TTC549 (cell line): ENCODE measurements at regions not wholly inside any gene's neighbourhood (a gene's known extent, or its start where the extent isn't known, plus 50 kb on each side); places are given as distances from the start of the nearest gene placed in this dataset.
"Not testable (repeated sequence)": the region's sequence is repeated elsewhere in the genome, so short reads cannot be mapped to it uniquely, and the experiment has no call there.

Experiments
- FAIRE-seq: peaks from 2 replicates; lab custom pipeline; 2012; peaks lifted over from hg19 to GRCh38; lab: Jason Lieb, UNC

DNA sequence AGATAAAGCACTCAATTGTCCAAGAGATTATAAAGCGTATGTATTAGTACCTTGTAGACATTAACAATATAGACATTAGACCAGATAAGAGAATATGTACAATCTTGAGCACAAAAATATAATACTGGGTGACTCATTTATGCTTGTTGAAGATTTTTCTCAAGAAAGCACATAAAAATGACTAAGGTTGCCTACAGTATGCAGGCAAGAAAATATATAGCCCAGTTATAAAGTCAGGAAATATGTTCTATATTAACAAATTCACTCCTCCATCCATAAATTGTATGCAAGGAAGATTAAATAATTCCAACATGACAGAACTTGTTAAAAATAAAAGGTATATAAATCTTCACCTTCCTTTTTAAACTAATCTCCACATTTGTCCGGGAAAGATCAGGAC is 356.4 kb upstream of the SLC39A10 start:
- FAIRE-seq = no peak

DNA sequence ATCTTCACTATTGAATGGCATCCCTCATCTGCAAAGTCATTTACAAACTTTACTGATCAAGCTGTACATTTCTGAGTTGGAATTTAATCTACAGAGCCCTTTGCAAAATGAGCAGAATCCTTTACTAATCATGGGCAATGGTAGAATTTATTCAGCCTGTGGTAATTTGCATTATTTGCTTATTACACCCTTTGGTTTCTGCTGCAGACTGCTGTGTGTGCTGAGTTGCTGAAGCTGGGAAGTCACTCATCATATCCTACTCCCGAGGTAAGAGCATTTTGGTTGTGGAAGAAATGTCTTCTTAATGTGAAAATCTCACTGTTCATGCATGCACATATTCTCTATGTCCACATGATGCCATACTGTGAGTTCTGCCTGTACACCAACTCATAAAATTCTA is 357.4 kb upstream of the SLC39A10 start:
- FAIRE-seq = no peak

DNA sequence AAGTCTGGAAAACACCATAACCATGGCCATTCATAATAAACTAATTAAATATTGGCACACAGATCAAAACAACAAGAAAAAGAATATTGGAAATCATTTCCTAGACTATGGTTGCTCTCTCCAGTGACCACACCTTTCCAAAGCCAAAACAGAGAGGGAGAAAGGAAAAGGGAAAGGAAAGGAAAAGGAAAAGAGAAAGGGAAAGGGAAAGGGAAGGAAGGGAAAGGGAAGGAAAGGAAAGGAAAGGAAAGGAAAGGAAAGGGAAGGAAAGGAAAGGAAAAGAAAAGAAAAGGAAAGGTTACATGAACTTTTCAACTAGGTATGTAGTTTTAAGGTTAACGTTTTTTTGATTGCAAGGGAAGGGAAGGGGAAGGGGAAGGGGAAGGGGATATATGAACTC is 360.5 kb upstream of the SLC39A10 start:
- FAIRE-seq = no peak

DNA sequence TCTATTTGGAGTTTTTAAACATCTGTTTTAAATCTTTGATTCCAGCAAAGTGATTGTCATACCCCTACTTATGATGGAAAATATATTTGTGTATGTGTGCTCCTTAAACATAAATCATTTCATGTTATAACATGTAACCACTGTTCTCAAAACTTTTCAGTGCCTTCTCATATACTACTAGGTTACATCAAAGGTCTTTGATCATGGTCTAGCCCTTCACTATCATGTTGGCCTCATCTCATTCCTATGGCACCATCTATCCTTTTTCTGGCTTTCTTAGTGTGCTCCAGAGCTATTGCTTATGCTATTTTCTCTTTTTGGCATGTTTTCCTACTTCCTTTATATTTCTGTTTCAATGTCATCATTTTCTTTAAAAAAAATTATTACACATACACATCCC is 367.9 kb upstream of the SLC39A10 start:
- FAIRE-seq = no peak

DNA sequence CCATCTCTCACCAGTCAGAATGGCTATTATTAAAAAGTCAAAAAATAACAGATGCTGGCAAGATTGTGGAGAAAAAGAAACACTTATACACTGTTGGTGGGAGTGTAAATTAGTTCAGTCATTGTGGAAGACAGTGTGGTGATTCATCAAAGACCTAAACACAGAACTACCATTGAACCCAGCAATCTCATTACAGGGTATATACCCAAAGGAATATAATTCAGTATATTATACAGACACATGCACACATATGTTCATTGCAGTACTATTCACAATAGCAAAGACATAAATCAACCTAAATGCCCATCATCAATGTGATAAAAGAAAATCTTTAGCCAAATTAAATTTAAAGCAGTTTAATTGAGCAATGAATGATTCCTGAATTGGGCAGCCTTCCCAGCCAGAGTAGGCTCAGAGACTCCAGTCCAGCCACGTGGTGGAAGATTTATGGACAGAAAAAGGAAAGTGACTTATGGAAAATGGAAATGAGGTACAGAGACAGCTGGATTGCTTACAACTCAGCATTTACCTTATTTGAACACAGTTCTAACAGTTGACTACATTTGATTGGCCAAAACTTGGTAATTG is 377.1 kb upstream of the SLC39A10 start:
- no peak for FAIRE-seq

DNA sequence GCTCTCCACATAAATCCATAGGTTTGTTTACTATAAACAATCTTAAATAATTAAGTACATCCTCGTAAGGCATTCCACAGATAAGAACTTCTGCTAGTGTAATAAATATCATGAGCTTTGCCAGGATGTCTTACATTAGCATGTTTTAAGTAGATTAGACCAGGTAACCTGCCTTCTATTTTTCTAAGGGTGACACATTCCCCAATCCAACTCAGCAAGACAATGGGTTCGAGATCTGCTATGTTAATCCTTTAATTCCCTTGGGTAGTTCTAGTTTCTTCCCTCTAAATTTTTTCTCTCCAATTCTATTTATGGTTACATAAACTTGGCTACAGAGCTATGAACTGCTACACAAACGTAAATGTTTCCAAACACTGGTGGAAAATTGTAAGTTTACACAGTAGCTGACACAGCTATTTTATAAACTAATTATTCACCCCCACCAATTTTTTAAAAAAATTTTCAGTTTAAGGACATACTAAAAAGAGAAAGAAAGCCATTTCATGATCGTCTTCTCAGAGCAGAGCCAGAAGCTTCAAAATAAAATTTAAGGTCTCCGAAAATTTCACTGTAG is 386.5 kb upstream of the SLC39A10 start:
- FAIRE-seq = no peak

DNA sequence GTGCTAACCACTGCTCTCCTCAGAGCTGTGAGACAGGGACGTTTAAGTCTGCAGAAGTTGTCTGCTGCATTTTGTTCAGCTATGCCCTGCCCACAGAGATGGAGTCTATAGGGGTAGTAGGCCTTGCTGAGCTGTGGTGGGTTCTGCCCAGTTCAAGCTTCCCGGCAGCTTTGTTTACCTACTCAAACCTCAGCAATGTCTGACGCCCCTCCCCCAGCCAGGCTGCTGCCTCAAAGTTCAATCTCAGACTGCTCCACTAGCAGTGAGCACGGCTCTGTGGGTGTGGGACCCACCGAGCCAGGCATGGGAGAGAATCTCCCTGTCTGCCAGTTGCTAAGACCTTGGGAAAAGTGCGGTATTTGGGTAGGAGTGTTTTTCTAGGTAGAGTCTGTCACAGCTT is 387.8 kb upstream of the SLC39A10 start:
- no peak for FAIRE-seq

DNA sequence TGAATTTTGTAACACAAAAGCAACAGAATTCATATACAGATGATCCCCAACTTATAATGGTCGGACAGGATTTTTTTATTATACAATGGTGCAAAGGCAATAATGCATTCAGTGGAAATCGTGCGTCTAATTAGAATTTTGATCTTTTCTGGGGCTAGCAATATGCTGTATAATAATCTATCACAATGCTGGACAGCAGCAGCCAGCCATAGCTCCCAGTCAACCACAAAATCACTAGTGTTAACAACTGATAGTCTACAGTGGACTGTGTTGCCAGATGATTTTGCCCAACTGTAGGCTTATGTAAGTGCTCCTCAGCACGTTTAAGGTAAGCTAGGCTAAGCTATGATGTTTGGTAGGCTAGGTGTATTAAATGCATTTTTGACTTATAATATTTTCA is 399.0 kb upstream of the SLC39A10 start:
- FAIRE-seq = no peak

DNA sequence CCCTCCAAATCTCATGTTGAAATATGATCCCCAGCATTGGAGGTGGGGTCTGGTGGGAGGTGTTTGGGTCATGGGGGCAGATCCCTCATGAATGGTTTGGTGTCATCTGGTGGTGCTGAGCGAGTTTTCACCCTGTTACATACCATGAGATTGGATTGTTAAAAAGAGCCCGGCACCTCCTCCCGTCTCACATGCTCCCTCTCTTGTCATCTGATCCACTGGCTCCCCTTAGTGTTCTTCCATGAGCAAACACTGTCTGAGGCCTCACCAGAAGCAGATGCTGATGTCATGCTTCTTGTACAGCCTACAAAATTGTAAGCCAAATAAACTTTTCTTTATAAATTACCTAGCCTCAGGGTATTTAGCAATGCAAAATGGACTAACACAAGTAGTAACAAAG is 405.0 kb upstream of the SLC39A10 start:
- no peak for FAIRE-seq

DNA sequence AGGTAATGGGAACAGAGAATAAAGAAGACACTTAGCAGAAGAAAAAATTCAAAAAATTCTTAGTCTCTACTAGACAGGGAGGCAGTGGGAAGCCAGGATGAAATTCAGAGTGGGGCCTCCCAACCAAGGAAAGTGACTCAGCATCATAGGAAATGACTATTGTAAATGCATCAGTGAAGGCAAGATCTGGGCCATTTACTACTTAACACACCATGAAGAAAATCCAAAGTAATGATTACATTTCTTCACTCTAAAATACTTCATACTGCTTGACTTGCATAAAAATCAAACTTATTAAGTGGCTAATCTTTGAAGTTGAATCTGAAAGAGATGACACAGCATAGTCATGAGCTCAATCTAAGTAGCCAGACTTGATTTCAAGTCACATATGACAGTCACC is 405.8 kb upstream of the SLC39A10 start:
- no peak for FAIRE-seq

DNA sequence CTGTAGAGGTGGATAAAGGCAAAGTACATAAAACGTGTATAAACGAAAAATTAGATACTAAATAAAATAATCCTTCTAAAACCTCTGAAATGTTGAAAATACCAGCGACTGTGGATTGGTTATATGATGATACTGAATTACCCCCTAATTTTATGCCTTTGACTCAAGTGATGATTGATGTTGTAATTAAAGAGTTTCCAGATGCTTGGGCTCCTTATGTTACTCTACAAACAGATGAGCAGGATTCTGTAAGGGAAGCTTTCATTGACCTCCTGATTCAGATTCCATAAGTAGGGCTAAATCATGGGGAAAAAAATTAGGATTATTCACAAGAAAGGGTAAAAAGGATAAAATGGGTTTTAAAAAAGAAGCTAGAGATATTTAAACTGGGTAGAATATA is 418.2 kb upstream of the SLC39A10 start:
- FAIRE-seq = no peak

DNA sequence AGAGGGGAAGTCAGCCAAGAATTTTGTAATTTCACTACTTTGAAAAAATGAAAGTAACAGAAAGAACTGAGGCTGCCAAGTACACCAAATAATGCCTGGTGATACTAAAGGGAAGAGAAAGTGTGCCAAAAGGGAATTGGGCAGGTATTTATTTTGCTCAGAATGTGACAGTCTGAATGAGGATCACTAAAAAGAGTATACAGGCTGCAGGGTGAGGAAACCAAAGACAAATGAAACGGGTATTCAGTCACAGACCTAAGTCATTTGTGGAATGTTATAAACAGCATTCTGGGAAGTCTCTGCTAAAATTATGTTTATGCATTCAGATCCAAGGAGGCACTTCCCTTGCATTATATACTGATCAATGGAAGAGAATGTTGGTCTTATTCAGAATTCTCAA is 418.6 kb upstream of the SLC39A10 start:
- no peak for FAIRE-seq

DNA sequence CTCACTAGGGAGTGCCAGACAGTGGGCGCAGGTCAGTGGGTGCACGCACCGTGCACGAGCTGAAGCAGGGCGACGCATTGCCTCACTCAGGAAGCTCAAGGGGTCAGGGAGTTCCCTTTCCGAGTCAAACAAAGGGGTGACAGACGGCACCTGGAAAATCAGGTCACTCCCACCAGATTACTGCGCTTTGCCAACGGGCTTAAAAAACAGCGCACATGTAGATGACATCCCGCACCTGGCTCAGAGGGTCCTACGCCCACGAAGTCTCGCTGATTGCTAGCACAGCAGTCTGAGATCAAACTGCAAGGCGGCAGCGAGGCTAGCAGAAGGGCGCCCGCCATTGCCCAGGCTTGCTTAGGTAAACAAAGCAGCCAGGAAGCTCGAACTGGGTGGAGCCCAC is 428.5 kb upstream of the SLC39A10 start:
- FAIRE-seq = not testable (repeated sequence)

DNA sequence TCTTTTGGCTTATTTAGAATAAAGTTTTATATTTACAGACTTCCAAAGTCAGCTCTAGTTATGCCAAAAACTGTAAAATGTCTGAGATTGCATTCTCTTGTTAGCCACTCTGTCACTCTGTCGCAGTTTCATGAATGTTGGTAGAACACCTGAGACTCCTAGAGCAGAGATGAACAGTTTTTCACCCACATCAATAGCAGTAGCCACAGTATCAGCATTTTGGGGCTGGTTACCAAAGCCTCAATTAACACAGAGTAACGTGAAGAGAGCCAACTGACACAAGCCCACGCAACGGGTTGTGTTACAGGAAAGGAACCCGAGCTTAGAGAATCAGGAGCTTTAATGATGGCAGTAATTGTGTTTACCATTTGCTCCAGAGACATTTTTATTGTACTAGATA is 443.0 kb upstream of the SLC39A10 start:
- no peak for FAIRE-seq

DNA sequence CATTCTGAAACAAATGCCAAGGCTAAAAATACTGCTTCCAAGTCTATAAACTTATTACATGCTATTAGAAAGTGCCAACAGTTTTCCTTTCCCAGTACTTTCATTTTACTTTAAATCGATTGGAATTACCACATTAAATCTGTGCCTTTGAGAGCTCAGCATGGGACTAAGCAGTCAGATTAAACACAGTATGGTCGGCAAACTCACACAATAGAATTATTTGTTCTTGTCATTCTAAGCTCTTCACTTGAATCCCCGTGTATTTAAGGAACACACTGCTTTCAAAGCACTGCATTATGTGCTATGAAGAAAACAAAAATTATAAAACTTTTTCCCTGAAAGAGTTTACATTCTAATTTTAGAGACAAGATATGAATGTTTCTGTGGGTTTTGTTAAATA is 444.4 kb upstream of the SLC39A10 start:
- no peak for FAIRE-seq

DNA sequence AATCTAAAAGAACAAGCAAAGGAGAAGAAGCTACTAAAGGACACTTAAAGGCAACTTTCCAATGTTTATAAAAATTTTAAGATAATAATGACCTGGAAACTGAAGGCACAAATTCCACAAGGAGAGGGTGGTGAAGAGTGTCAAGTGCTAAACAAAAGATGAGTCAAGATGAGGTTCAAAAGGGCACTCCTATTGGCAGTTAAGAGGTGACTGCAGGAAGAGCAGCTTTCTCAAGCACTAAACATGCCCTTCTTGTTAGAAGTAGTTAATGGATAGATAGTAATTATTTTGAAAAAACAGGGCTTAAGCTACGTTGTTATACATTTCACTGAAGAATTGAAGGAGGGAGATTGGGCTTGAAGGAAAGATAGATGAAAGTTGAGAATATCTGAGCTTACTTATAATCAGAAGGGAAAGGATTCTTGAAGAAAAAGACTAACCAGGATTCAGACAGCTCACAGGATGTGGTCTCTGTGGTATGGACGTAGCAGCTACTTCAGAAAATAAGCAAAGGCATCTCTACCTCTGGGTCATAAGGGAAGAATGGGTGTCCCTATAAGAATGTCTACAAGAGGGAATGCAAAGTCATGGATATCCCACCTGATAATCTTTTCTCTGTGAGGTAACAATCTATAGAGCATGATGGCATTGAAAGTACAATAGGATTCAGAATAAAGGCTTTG is 454.7 kb upstream of the SLC39A10 start:
- FAIRE-seq = no peak

DNA sequence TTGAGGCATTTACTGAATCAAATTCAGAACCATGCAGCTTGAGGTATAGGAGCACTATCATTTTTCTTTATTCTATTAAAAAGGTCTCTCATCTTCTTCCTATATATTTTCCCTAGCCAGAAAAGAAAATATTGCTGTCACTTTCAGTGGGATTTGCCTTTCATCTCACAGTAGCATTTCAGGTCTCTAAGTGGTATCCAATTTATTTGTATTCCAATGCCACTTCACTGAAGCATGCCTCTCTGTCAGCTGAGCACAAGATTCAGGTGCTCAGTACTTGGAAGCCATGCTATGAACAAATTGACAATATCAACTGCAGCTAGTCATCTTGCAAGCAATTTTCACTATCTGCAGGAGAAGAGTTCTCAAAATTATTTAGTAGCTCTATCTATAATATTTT is 457.2 kb upstream of the SLC39A10 start:
- no peak for FAIRE-seq

DNA sequence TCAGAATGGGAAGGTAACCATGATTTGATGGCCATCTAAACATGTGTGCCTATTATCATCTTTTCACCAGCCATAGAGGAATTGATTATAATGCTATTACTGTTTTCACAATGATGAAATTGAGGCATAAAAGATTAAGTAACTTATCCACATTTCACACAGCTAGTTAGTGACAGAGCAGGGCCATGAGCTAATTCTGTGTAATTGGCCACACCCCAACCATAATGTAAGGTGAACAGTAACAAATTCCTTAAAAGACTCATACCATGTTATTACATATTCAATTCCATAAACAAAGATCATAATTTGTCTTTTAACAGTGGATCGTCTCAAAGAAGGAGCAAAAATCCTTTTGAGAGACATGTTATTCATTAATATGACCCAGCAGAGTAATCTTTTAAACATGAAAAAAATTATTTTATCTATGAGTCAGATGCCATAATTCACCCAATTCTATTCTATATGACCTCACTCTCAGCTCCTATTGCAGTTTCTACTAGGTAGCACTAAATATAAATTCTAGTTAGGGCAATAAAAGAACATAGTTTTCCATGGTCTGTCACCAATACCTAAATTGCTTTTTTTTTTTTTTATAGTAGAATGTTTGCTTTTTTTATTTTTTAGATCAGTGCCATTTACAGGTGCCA is 475.8 kb upstream of the SLC39A10 start:
- FAIRE-seq = no peak

DNA sequence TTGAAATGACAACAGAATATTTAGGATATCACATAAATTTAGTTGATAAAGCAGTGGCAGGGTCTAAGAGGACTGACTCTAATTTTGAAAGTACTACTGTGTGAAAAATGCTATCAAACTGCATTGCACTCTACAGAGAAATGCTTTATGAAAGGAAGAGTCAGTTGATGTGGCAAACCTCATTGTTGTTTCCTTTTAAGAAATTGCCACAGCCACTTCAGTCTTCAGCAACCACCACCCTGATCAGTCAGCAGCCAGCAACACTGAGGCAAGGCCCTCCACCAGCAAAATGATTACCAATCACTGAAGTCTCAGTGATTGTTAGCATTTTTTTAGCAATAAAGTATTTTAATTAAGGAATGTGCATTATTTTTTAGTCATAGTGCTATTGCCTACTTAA is 488.7 kb upstream of the SLC39A10 start:
- no peak for FAIRE-seq

DNA sequence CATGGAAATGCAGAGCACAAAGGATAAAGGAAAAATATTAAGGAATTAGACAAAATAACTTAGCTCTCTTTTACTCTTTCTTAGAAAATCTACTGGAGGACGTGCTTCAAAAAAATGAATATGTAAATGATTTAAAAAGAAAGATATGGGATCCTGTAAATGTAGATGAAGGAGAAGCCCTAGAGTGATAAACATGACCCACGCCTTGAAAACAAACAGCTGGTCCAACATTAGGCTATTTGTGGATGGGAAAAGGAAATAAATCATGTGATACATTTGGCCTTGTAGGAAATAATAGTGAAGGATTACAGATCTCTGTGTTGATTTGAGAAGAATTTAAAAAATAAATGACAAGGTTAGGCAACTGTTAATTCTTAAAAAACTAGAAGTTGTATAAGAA is 492.1 kb upstream of the SLC39A10 start:
- no peak for FAIRE-seq

DNA sequence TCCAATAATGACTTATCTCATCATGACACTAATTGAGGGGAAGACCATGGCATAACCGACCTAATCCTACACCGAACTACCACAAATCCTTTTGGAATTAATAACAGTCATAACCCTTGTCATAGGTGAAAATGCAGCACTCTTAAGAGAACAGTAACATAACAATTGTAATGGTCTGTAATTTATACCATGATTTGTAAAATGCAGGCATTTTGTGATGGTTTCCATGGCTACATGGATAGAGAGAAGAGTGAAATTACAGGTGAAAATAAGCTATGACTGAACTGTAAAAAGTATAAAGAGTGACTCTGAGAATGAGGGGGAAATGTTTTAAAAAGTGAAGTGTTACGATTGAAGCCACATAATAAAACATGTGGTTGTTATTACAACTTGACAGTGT is 494.1 kb upstream of the SLC39A10 start:
- no peak for FAIRE-seq

DNA sequence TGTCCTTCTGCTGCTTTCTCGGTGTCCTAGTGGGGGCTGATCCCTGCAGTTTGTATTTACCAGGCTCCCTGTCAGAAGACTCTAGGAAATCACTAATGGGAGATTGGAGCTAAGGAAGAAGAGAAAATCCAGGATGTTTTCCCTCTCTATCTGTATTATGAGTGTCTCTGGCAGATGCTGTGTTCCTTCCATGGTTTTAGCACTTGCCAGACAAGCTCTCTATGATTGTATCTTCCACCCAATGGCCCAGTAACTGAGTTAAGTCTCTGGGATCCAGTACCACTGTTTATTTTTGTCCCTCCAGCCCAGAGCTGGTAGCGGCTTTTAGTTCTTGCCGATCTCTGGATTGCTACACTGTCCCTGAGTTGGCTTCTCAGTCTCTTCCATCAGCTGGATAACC is 494.8 kb upstream of the SLC39A10 start:
- no peak for FAIRE-seq

DNA sequence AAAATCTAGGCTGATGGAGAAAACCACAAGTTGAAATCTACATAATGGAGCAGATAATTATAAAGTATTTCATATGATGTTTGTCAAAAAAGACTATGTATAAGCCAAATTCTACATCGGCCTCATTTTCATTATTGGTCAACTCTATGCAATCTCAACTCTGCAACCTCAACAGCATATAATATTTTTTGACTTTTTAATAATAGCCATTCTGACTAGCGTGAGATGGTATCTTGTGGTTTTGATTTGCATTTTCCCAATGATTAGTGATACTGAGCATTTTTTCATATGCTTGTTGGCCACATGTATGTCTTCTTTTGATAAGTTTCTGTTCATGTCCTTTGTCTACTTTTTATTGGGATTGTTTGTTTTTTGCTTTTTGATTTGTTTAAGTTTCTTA is 496.1 kb upstream of the SLC39A10 start:
- FAIRE-seq = no peak

DNA sequence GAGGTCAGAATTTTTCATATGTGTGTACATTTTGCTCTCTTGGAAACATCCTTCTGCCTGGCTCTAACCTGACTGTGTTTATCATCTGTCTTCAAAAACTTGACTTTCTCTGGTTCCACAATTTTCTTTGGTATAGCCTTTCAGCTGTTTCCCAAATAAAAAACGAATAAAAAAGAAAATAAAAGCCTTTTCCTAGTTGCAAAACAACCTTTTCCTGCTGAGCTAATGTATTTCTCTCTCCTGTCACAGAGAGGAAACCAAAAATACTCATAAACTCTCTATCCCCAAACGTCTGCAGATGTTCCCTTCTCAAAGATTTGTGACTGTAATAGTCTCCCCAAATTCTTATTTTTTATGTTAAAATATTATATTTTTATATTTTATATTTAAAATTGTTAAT is 505.3 kb upstream of the SLC39A10 start:
- FAIRE-seq = no peak
